WTC11 (cell line): ENCODE measurements at regions not wholly inside any gene's neighbourhood (a gene's known extent, or its start where the extent isn't known, plus 50 kb on each side); places are given as distances from the start of the nearest gene placed in this dataset.

Source experiments
- ATAC-seq: fragments of 200-7000 bp; cut with Tn5 transposase; 2 replicates; pipeline ENCODE4 v1.10.0; 2021; ENCODE audit warnings: mild to moderate bottlenecking, moderate library complexity
- CTCF ChIA-PET: fragments of 300-600 bp; sonication (Branson Sonifier 250); formaldehyde crosslinking; loops from one replicate; lab custom pipeline; 2021; ENCODE audit warnings: antibody characterized with exemption; lab: Charles Lee
- POLR2A ChIA-PET: fragments of 350-600 bp; sonication (Branson Sonifier 250); formaldehyde crosslinking; loops from one replicate; lab custom pipeline; 2021; ENCODE audit warnings: antibody characterized with exemption; lab: Charles Lee
- DNase-seq: peaks from one replicate; pipeline ENCODE4 v3.0.0; 2021; ENCODE audit warnings: low spot score
- H3K27ac Mint-ChIP-seq: 2 replicates; pipeline ENCODE4 v1.8.0; 2021; ENCODE audit warnings: mixed read lengths
- H3K27me3 Mint-ChIP-seq: 2 replicates; pipeline ENCODE4 v1.8.0; 2021; ENCODE audit warnings: low read depth, mild to moderate bottlenecking, moderate library complexity, mixed read lengths
- H3K36me3 Mint-ChIP-seq: 2 replicates; pipeline ENCODE4 v1.8.0; 2021; ENCODE audit warnings: mixed read lengths
- H3K4me1 Mint-ChIP-seq: 2 replicates; pipeline ENCODE4 v1.8.0; 2022; ENCODE audit warnings: mixed read lengths
- H3K4me3 Mint-ChIP-seq: 2 replicates; pipeline ENCODE4 v1.8.0; 2021; ENCODE audit warnings: mild to moderate bottlenecking, moderate library complexity, mixed read lengths
- H3K9me3 Mint-ChIP-seq: 2 replicates; pipeline ENCODE4 v1.8.0; 2021; ENCODE audit warnings: mixed read lengths
- CREM ChIP-seq: sonication (generic); formaldehyde crosslinking; IDR thresholded peaks from 2 replicates; pipeline ENCODE4 v1.8.1; 2022; ENCODE audit warnings: mild to moderate bottlenecking, missing genetic modification reagents, moderate library complexity
- E2F4 ChIP-seq: sonication (generic); formaldehyde crosslinking; IDR thresholded peaks from 2 replicates; pipeline ENCODE4 v1.8.1; 2022; ENCODE audit warnings: low read depth, mild to moderate bottlenecking, moderate library complexity, missing genetic modification reagents, borderline replicate concordance
- ETV6 ChIP-seq: sonication (generic); formaldehyde crosslinking; IDR thresholded peaks from 2 replicates; pipeline ENCODE4 v1.8.1; 2022; ENCODE audit warnings: mild to moderate bottlenecking, missing genetic modification reagents
- IRF1 ChIP-seq: sonication (generic); formaldehyde crosslinking; IDR thresholded peaks from 2 replicates; pipeline ENCODE4 v1.8.0; 2023; ENCODE audit warnings: missing genetic modification reagents
- PRRX2 ChIP-seq: fragments of 250-450 bp; sonication (Bioruptor Pico); IDR thresholded peaks from 2 replicates; pipeline ENCODE4 v1.8.0; 2021; ENCODE audit warnings: mild to moderate bottlenecking
- RORB ChIP-seq: fragments of 250-450 bp; sonication (Bioruptor Pico); IDR thresholded peaks from 2 replicates; pipeline ENCODE4 v1.9.0; 2021; ENCODE audit warnings: mild to moderate bottlenecking
- SMAD3 ChIP-seq: sonication (generic); formaldehyde crosslinking; IDR thresholded peaks from 2 replicates; pipeline ENCODE4 v1.8.0; 2022; ENCODE audit warnings: missing genetic modification reagents, mild to moderate bottlenecking, borderline replicate concordance
- SMAD4 ChIP-seq: sonication (generic); formaldehyde crosslinking; IDR thresholded peaks from 2 replicates; pipeline ENCODE4 v1.8.0; 2022; ENCODE audit warnings: mild to moderate bottlenecking, missing genetic modification reagents
- SP1 ChIP-seq: sonication (generic); formaldehyde crosslinking; conservative IDR thresholded peaks from 2 replicates; pipeline ENCODE4 v1.8.1; 2022; ENCODE audit warnings: missing genetic modification reagents
- TP53 ChIP-seq: sonication (generic); formaldehyde crosslinking; IDR thresholded peaks from 2 replicates; pipeline ENCODE4 v1.8.1; 2023; ENCODE audit warnings: mild to moderate bottlenecking, missing genetic modification reagents
- ZBTB21 ChIP-seq: sonication (generic); formaldehyde crosslinking; IDR thresholded peaks from 2 replicates; pipeline ENCODE4 v1.8.1; 2023; ENCODE audit warnings: mild to moderate bottlenecking, missing genetic modification reagents, borderline replicate concordance
- ZNF121 ChIP-seq: sonication (generic); formaldehyde crosslinking; IDR thresholded peaks from 2 replicates; pipeline ENCODE4 v1.8.0; 2023; ENCODE audit warnings: missing genetic modification reagents
- ZNF396 ChIP-seq: fragments of 250-450 bp; sonication (Bioruptor Pico); IDR thresholded peaks from 2 replicates; pipeline ENCODE4 v1.8.0; 2021; ENCODE audit warnings: mild to moderate bottlenecking, moderate library complexity, borderline replicate concordance
- ZNF416 ChIP-seq: fragments of 250-450 bp; sonication (Bioruptor Pico); IDR thresholded peaks from 2 replicates; pipeline ENCODE4 v1.9.0; 2021; ENCODE audit warnings: mild to moderate bottlenecking, inconsistent platforms
- TF ChIP-seq, protein P1 (sequence below): sonication (generic); formaldehyde crosslinking; IDR thresholded peaks from 2 replicates; pipeline ENCODE4 v1.8.0; 2023; ENCODE audit warnings: missing genetic modification reagents, mild to moderate bottlenecking, borderline replicate concordance
- TF ChIP-seq, protein P2 (sequence below): sonication (generic); formaldehyde crosslinking; IDR thresholded peaks from 2 replicates; pipeline ENCODE4 v1.8.1; 2023; ENCODE audit warnings: mild to moderate bottlenecking, missing genetic modification reagents, moderate library complexity
- TF ChIP-seq, protein P3 (sequence below): fragments of 250-450 bp; sonication (Bioruptor Pico); IDR thresholded peaks from 2 replicates; pipeline ENCODE4 v1.9.0; 2021; ENCODE audit warnings: mild to moderate bottlenecking, borderline replicate concordance
- TF ChIP-seq, protein P4 (sequence below): sonication (generic); formaldehyde crosslinking; IDR thresholded peaks from 2 replicates; pipeline ENCODE4 v1.8.1; 2022; ENCODE audit warnings: mild to moderate bottlenecking, moderate library complexity, missing genetic modification reagents
- TF ChIP-seq, protein P5 (sequence below): fragments of 250-450 bp; sonication (Bioruptor Pico); conservative IDR thresholded peaks from 2 replicates; pipeline ENCODE4 v1.9.0; 2021; ENCODE audit warnings: mild to moderate bottlenecking

DNA sequence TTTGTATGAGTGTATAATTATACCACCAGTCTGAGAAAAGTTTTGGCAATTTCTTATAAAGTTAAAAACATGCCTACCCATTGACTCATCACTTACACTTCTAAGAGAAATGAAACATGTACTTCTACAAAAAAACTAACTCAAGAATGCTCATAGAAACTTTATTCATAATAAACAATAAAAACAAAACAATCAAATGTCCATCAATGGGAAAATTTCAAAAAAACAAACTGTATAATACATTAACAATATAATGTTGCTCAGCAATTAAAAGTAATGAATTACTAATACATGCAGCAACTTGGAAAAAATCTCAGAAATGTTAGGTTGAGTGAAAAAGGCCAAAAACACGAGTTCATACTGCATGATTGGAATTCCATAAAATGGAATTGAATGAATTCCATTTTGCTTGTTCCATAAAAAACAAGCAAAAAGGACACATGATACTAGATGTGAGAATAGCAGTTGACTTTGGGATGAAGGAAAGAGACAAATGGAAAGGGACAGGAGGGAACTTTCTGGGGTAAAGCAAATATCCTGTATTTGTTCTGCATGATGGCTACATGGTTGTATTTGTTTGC is 726.6 kb downstream of the RFPL4B start (continued):
- TF ChIP-seq ZBTB21 (CRISPR knock-in tag) (no peak), SMAD4 (CRISPR knock-in tag) (no peak), RORB (CRISPR knock-in tag) (no peak), TP53 (CRISPR knock-in tag) (no peak), ZNF396 (CRISPR knock-in tag) (no peak)
- TF ChIP-seq, protein P1, sequence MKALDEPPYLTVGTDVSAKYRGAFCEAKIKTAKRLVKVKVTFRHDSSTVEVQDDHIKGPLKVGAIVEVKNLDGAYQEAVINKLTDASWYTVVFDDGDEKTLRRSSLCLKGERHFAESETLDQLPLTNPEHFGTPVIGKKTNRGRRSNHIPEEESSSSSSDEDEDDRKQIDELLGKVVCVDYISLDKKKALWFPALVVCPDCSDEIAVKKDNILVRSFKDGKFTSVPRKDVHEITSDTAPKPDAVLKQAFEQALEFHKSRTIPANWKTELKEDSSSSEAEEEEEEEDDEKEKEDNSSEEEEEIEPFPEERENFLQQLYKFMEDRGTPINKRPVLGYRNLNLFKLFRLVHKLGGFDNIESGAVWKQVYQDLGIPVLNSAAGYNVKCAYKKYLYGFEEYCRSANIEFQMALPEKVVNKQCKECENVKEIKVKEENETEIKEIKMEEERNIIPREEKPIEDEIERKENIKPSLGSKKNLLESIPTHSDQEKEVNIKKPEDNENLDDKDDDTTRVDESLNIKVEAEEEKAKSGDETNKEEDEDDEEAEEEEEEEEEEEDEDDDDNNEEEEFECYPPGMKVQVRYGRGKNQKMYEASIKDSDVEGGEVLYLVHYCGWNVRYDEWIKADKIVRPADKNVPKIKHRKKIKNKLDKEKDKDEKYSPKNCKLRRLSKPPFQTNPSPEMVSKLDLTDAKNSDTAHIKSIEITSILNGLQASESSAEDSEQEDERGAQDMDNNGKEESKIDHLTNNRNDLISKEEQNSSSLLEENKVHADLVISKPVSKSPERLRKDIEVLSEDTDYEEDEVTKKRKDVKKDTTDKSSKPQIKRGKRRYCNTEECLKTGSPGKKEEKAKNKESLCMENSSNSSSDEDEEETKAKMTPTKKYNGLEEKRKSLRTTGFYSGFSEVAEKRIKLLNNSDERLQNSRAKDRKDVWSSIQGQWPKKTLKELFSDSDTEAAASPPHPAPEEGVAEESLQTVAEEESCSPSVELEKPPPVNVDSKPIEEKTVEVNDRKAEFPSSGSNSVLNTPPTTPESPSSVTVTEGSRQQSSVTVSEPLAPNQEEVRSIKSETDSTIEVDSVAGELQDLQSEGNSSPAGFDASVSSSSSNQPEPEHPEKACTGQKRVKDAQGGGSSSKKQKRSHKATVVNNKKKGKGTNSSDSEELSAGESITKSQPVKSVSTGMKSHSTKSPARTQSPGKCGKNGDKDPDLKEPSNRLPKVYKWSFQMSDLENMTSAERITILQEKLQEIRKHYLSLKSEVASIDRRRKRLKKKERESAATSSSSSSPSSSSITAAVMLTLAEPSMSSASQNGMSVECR (CRISPR knock-in tag) = no peak
- TF ChIP-seq, protein P2, sequence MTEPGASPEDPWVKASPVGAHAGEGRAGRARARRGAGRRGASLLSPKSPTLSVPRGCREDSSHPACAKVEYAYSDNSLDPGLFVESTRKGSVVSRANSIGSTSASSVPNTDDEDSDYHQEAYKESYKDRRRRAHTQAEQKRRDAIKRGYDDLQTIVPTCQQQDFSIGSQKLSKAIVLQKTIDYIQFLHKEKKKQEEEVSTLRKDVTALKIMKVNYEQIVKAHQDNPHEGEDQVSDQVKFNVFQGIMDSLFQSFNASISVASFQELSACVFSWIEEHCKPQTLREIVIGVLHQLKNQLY (CRISPR knock-in tag) = no peak

- Mint-ChIP-seq H3K27ac (no peak overlapping the region), H3K9me3 (no peaks in the 10 kb centered on the region), H3K27me3 (no peaks in the 10 kb centered on the region), H3K4me3 (no peak overlapping the region), H3K4me1 (no peaks in the 10 kb centered on the region), H3K36me3 (no peaks in the 10 kb centered on the region)
- DNase-seq (no peak), ATAC-seq (no peak)
- POLR2A ChIA-PET = no interaction called here
- CTCF ChIA-PET = no interaction called here
- TF ChIP-seq PRRX2 (CRISPR knock-in tag) (no peak), ETV6 (no peak), SP1 (CRISPR knock-in tag) (no peak), TP53 (CRISPR knock-in tag) (no peak), IRF1 (no peak), ZNF121 (CRISPR knock-in tag) (no peak), CREM (no peak), E2F4 (CRISPR knock-in tag) (no peak), ZNF416 (no peak), SMAD3 (CRISPR knock-in tag) (no peak)
- TF ChIP-seq, protein P3, sequence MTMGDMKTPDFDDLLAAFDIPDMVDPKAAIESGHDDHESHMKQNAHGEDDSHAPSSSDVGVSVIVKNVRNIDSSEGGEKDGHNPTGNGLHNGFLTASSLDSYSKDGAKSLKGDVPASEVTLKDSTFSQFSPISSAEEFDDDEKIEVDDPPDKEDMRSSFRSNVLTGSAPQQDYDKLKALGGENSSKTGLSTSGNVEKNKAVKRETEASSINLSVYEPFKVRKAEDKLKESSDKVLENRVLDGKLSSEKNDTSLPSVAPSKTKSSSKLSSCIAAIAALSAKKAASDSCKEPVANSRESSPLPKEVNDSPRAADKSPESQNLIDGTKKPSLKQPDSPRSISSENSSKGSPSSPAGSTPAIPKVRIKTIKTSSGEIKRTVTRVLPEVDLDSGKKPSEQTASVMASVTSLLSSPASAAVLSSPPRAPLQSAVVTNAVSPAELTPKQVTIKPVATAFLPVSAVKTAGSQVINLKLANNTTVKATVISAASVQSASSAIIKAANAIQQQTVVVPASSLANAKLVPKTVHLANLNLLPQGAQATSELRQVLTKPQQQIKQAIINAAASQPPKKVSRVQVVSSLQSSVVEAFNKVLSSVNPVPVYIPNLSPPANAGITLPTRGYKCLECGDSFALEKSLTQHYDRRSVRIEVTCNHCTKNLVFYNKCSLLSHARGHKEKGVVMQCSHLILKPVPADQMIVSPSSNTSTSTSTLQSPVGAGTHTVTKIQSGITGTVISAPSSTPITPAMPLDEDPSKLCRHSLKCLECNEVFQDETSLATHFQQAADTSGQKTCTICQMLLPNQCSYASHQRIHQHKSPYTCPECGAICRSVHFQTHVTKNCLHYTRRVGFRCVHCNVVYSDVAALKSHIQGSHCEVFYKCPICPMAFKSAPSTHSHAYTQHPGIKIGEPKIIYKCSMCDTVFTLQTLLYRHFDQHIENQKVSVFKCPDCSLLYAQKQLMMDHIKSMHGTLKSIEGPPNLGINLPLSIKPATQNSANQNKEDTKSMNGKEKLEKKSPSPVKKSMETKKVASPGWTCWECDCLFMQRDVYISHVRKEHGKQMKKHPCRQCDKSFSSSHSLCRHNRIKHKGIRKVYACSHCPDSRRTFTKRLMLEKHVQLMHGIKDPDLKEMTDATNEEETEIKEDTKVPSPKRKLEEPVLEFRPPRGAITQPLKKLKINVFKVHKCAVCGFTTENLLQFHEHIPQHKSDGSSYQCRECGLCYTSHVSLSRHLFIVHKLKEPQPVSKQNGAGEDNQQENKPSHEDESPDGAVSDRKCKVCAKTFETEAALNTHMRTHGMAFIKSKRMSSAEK (CRISPR knock-in tag) = no peak
- TF ChIP-seq, protein P4, sequence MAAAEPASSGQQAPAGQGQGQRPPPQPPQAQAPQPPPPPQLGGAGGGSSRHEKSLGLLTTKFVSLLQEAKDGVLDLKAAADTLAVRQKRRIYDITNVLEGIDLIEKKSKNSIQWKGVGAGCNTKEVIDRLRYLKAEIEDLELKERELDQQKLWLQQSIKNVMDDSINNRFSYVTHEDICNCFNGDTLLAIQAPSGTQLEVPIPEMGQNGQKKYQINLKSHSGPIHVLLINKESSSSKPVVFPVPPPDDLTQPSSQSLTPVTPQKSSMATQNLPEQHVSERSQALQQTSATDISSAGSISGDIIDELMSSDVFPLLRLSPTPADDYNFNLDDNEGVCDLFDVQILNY (CRISPR knock-in tag) = no peak
- TF ChIP-seq, protein P2 (CRISPR knock-in tag) = no peak
- TF ChIP-seq, protein P5, sequence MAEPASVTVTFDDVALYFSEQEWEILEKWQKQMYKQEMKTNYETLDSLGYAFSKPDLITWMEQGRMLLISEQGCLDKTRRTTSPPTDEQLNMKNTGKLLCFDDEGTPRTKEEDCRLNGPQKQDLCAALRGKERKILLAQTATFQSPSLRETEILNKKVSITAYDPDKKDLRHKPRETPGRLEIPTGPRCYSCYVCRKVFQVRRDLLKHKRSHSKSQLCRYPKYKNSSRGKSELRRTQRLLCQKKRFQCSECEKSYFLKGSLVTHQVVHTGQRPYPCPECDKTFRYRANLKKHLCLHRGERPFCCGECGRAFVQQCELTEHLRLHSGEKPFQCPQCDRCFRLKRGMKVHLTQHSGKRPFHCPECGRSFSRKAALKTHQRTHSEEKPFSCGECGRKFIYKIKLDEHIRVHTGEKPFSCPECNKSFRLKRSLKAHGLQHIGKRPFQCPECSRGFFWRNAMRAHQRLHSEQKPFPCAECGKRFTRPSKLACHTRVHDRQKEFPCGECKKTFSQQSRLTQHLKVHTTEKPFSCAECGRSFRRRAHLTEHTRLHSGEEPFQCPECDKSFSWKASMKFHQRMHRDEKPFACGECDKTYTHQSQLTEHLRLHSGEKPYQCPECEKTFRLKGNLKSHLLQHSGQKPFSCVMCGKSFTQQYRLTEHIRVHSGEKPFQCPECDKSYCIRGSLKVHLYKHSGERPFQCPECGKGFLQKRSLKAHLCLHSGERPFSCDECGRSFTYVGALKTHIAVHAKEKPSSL (CRISPR knock-in tag) = no peak
These were observed 729.0 kb downstream of the RFPL4B start for GRCh38 chr6:113076116-113076515.
